Keratinocyte (primary cell): ENCODE measurements at regions not wholly inside any gene's neighbourhood (a gene's known extent, or its start where the extent isn't known, plus 50 kb on each side); places are given as distances from the start of the nearest gene placed in this dataset.

Experiments
- DNase-seq: peaks from one replicate; pipeline ENCODE4 v3.0.0-alpha.2; 2011; ENCODE audit warnings: low read depth, missing footprints, low spot score
- FAIRE-seq: peaks from 2 replicates; lab custom pipeline; 2011; peaks lifted over from hg19 to GRCh38; lab: Jason Lieb, UNC
- H2AFZ ChIP-seq: 2 replicates; pipeline ENCODE4 v1.6.0; 2012; ENCODE audit warnings: low read length, control low read depth, inconsistent platforms; ENCODE audit not compliant: control insufficient read depth
- H3K27ac ChIP-seq: 2 replicates; pipeline ENCODE4 v1.5.1; 2011; ENCODE audit warnings: low read length; ENCODE audit not compliant: control insufficient read depth, insufficient read depth
- H3K27me3 ChIP-seq: 3 replicates; pipeline ENCODE4 v1.6.0; 2011; ENCODE audit warnings: low read length; ENCODE audit not compliant: control insufficient read depth, insufficient read depth; ENCODE audit errors: extremely low read depth
- H3K36me3 ChIP-seq, 2 experiments: 2 replicates in 1 of 2; 3 replicates in 1 of 2; pipeline ENCODE4 v1.5.1; 2011; ENCODE audit warnings: low read length in 2 of 2, mild to moderate bottlenecking in 1 of 2; ENCODE audit not compliant: control insufficient read depth in 2 of 2, insufficient read depth in 2 of 2; ENCODE audit errors: extremely low read depth in 1 of 2
- H3K4me1 ChIP-seq: 3 replicates; pipeline ENCODE4 v1.5.1; 2011; ENCODE audit warnings: low read length; ENCODE audit not compliant: control insufficient read depth, insufficient read depth; ENCODE audit errors: extremely low read depth
- H3K4me2 ChIP-seq: 3 replicates; pipeline ENCODE4 v1.6.0; 2011; ENCODE audit warnings: low read depth, low read length; ENCODE audit not compliant: control insufficient read depth, insufficient read depth; ENCODE audit errors: extremely low read depth
- H3K4me3 ChIP-seq, 3 experiments: fragments of 200-600 bp in 1 of 3; sonication (generic) in 1 of 3; 2 replicates in 2 of 3; 3 replicates in 1 of 3; pipeline ENCODE4 v1.5.1; 2011 to 2016; ENCODE audit warnings: low read length in 3 of 3, mild to moderate bottlenecking in 3 of 3, control low read depth in 2 of 3, inconsistent platforms in 1 of 3, low read depth in 1 of 3, mixed read lengths in 1 of 3, mixed run types in 1 of 3, moderate library complexity in 1 of 3; ENCODE audit not compliant: control insufficient read depth in 2 of 3, insufficient read depth in 2 of 3; ENCODE audit errors: extremely low read depth in 1 of 3
- H3K79me2 ChIP-seq: 2 replicates; pipeline ENCODE4 v1.6.0; 2012; ENCODE audit warnings: low read length; ENCODE audit not compliant: control insufficient read depth, insufficient read depth
- H3K9ac ChIP-seq: 3 replicates; pipeline ENCODE4 v1.6.0; 2011; ENCODE audit warnings: low read length; ENCODE audit not compliant: control insufficient read depth, insufficient read depth; ENCODE audit errors: extremely low read depth
- H3K9me1 ChIP-seq: 3 replicates; pipeline ENCODE4 v1.6.0; 2011; ENCODE audit warnings: low read length; ENCODE audit not compliant: control insufficient read depth, insufficient read depth; ENCODE audit errors: extremely low read depth
- H3K9me3 ChIP-seq: 2 replicates; pipeline ENCODE4 v1.5.1; 2012; ENCODE audit warnings: low read depth, low read length; ENCODE audit not compliant: control insufficient read depth
- H4K20me1 ChIP-seq: 3 replicates; pipeline ENCODE4 v1.6.0; 2011; ENCODE audit warnings: low read length; ENCODE audit not compliant: control insufficient read depth, insufficient read depth; ENCODE audit errors: extremely low read depth
- EZH2 ChIP-seq: IDR thresholded peaks from one replicate; pipeline ENCODE4 v1.6.1; 2012; ENCODE audit warnings: inconsistent platforms, mild to moderate bottlenecking, low read length, moderate library complexity
- dilution Hi-C: fragments of 300-500 bp; cut with MboI; formaldehyde crosslinking; loops from one replicate; pipeline ENCODE4 v1.7.0; 2020; ENCODE audit warnings: low sequenced_read_pairs; ENCODE audit not compliant: extremely low pct_ligation_motif_present
- TF ChIP-seq, protein P1 (sequence below), 3 experiments: IDR thresholded peaks in 1 of 3; conservative IDR thresholded peaks in 1 of 3; optimal IDR thresholded peaks in 1 of 3; 2 replicates in 2 of 3; 3 replicates in 1 of 3; pipeline versions ENCODE3 to v1.5.1; 2011; ENCODE audit warnings: low read length in 3 of 3, mild to moderate bottlenecking in 3 of 3, moderate library complexity in 2 of 3, control low read depth in 1 of 3, inconsistent platforms in 1 of 3; ENCODE audit not compliant: insufficient read depth in 2 of 3; ENCODE audit errors: extremely low read depth in 1 of 3

DNA sequence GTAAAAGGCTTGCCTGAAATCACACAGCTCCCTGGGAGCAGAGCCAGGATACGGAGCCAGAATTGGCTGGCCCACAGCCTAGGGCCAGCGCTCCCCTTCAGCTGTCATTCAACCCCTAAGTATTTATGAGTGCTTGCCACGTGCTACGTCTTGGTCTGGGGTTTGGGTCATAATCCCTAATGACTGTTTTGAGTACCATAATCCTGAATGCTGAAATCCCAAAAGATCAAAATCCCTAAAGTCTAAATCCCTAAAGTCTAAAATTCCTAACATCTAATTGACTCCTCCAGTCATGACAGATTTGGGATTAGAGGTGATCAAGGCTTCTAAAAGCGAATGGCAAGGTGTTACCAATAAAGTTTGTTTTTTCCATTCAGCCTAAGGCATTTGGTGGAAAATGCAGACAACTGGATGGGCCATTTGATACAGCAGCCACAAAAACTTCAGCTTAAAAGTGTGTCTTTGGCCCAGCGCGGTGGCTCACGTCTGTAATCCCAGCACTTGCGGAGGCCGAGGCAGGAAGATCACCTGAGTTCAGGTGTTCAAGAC, 59.8 kb upstream of the PRR5 start:
- H3K9me1 ChIP-seq = no peaks in the 10 kb centered on the region
- H3K4me1 ChIP-seq = no peaks in the 10 kb centered on the region
- no peak for TF ChIP-seq EZH2
- TF ChIP-seq, protein P1, sequence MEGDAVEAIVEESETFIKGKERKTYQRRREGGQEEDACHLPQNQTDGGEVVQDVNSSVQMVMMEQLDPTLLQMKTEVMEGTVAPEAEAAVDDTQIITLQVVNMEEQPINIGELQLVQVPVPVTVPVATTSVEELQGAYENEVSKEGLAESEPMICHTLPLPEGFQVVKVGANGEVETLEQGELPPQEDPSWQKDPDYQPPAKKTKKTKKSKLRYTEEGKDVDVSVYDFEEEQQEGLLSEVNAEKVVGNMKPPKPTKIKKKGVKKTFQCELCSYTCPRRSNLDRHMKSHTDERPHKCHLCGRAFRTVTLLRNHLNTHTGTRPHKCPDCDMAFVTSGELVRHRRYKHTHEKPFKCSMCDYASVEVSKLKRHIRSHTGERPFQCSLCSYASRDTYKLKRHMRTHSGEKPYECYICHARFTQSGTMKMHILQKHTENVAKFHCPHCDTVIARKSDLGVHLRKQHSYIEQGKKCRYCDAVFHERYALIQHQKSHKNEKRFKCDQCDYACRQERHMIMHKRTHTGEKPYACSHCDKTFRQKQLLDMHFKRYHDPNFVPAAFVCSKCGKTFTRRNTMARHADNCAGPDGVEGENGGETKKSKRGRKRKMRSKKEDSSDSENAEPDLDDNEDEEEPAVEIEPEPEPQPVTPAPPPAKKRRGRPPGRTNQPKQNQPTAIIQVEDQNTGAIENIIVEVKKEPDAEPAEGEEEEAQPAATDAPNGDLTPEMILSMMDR (optimal IDR thresholded peaks at IDR 0.05 in 1 of 3, IDR thresholded peaks at IDR 0.05 in 1 of 3, conservative IDR thresholded peaks at IDR 0.05 in 1 of 3; ENCODE audit: extremely low read depth in 1 of 3, insufficient read depth in 2 of 3, low read length in 3 of 3) = no peak
- no peak overlapping the region for H3K4me2 ChIP-seq
- dilution Hi-C loops = no loop called here
- no peak overlapping the region for H3K4me3 ChIP-seq
- no peak overlapping the region for H3K9ac ChIP-seq
- H3K27me3 ChIP-seq = peaks cover 3% of the 10 kb centered on the region
- no peak overlapping the region for H3K27ac ChIP-seq
- H3K36me3 ChIP-seq = no peaks in the 10 kb centered on the region
- no peaks in the 10 kb centered on the region for H3K9me3 ChIP-seq
- H4K20me1 ChIP-seq = no peaks in the 10 kb centered on the region
- H3K79me2 ChIP-seq = no peaks in the 10 kb centered on the region
- no peak overlapping the region for H2AFZ ChIP-seq
- no peak for FAIRE-seq
- DNase-seq = no peak

DNA sequence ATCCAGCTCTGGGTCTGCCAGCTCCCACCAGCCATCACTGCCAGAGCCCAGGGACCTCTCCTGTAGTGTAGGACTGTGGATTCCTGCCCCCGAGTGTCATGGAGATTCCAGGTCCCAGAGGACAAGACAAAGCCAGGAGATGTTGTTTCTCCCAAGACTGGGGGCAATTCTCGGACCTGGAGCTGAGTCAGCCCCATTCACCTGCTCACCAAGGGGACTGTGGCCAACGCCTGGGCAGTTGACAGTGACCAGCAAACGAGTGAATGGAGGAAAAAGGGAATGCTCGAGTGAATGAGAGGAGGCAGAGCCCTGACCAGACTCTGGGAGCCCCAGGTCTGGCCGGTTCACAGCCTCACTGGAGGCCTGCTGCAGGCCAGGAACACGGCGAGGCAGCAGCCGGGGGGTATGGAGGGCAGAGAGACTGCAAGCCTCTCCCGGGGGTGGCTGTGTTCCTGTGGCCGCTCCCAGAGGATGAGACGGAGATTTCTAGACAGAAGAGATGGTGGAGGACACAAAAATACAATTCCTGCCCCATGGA, 61.3 kb upstream of the PRR5 start:
- Histone ChIP-seq H3K27ac (no peak overlapping the region), H3K9me1 (no peaks in the 10 kb centered on the region), H3K79me2 (no peaks in the 10 kb centered on the region), H3K4me2 (no peak overlapping the region), H3K27me3 (peaks cover 3% of the 10 kb centered on the region), H3K4me1 (no peaks in the 10 kb centered on the region), H3K9me3 (no peaks in the 10 kb centered on the region), H4K20me1 (no peaks in the 10 kb centered on the region), H3K4me3 (no peak overlapping the region), H3K9ac (no peak overlapping the region), H3K36me3 (no peaks in the 10 kb centered on the region), H2AFZ (no peak overlapping the region)
- FAIRE-seq = no peak
- TF ChIP-seq, protein P1 (optimal IDR thresholded peaks at IDR 0.05 in 1 of 3, IDR thresholded peaks at IDR 0.05 in 1 of 3, conservative IDR thresholded peaks at IDR 0.05 in 1 of 3; ENCODE audit: extremely low read depth in 1 of 3, insufficient read depth in 2 of 3, low read length in 3 of 3) = no peak
- TF ChIP-seq EZH2 = no peak
- DNase-seq = no peak
- dilution Hi-C loops = no loop called here
